ENCODE measurements at regions not wholly inside any gene's neighbourhood (a gene's known extent, or its start where the extent isn't known, plus 50 kb on each side); places are given as distances from the start of the nearest gene placed in this dataset.

- ChIA-PET POLR2A (no interaction called here), CTCF (no interaction called here), SMC1A (ENCODE audit: uncharacterized antibody, unreplicated experiment) (interaction anchor here (1.2 to 2.3 kb wide), 2 partner anchors 9 to 14 kb away, joined by 3 to 5 read pairs; no protein-coding TSS in a partner anchor), RAD21 (ENCODE audit: unreplicated experiment) (no interaction called here)
- no peaks in the 10 kb centered on the region for H3K27me3 ChIP-seq (replicated peaks in 1 of 2; ENCODE audit: control insufficient read depth in 2 of 2, insufficient read depth in 2 of 2, low read length in 1 of 2)
- no peak for DNase-seq (ENCODE audit: low read depth, low spot score)
- no peak overlapping the region for H3K4me3 ChIP-seq
- no peaks in the 10 kb centered on the region for H4K20me1 ChIP-seq (ENCODE audit: control insufficient read depth, insufficient read depth)
- H3K4me2 ChIP-seq (ENCODE audit: control insufficient read depth, insufficient read depth), result no peak overlapping the region
- in situ Hi-C loops (cut with MboI), result no loop called here
- H2AFZ ChIP-seq (ENCODE audit: control insufficient read depth, low read depth, low read length), result no peak overlapping the region
- no peaks in the 10 kb centered on the region for H3K79me2 ChIP-seq (ENCODE audit: control insufficient read depth, insufficient read depth, low read length)
- TF ChIP-seq SIX5 (IDR thresholded peaks at IDR 0.05; ENCODE audit: low read depth, low read length, severe bottlenecking), result no peak
- FAIRE-seq, result no peak
- no peak overlapping the region for H3K27ac ChIP-seq (ENCODE audit: control insufficient read depth, insufficient read depth)
- H3K9me3 ChIP-seq (replicated peaks; ENCODE audit: control insufficient read depth, insufficient read depth, low read length), result no peaks in the 10 kb centered on the region
- intact Hi-C loops (cut with micrococcal nuclease; ENCODE audit: unreplicated experiment), result no loop called here
- H3K4me1 ChIP-seq (ENCODE audit: control insufficient read depth, insufficient read depth, low read length), result no peaks in the 10 kb centered on the region
- no peaks in the 10 kb centered on the region for H3K36me3 ChIP-seq (ENCODE audit: control insufficient read depth in 2 of 2, insufficient read depth in 2 of 2, low read length in 1 of 2)
- H3K9ac ChIP-seq (ENCODE audit: control insufficient read depth, insufficient read depth, low read length), result no peak overlapping the region
- no TSS peak for BruUV-seq (replicated peaks)
- 37% methylated on average over 8 of the region's 8 CpGs for WGBS (ENCODE audit: insufficient coverage, insufficient replicate concordance, low lambda C conversion rate, missing lambda C conversion rate)
- ATAC-seq, result no peak
These were observed 160.3 kb downstream of the ANXA2 start for GRCh38 chr15:60237446-60237845.

- BruUV-seq (replicated peaks), result no TSS peak
- WGBS (ENCODE audit: insufficient coverage, insufficient replicate concordance, low lambda C conversion rate, missing lambda C conversion rate), result 0% methylated on average over 4 of the region's 4 CpGs
- H4K20me1 ChIP-seq (ENCODE audit: control insufficient read depth, insufficient read depth), result no peaks in the 10 kb centered on the region
- H3K9ac ChIP-seq (ENCODE audit: control insufficient read depth, insufficient read depth, low read length), result no peak overlapping the region
- POLR2A ChIA-PET, result no interaction called here
- SMC1A ChIA-PET (ENCODE audit: uncharacterized antibody, unreplicated experiment), result no interaction called here
- H3K9me3 ChIP-seq (replicated peaks; ENCODE audit: control insufficient read depth, insufficient read depth, low read length), result no peaks in the 10 kb centered on the region
- CTCF ChIA-PET, result no interaction called here
- in situ Hi-C loops (cut with MboI) (no loop called here), intact Hi-C loops (cut with micrococcal nuclease; ENCODE audit: unreplicated experiment) (no loop called here)
- H3K4me2 ChIP-seq (ENCODE audit: control insufficient read depth, insufficient read depth), result no peak overlapping the region
- no peaks in the 10 kb centered on the region for H3K4me1 ChIP-seq (ENCODE audit: control insufficient read depth, insufficient read depth, low read length)
- no peak overlapping the region for H2AFZ ChIP-seq (ENCODE audit: control insufficient read depth, low read depth, low read length)
- FAIRE-seq (no peak), ATAC-seq (no peak), DNase-seq (ENCODE audit: low read depth, low spot score) (no peak)
- H3K79me2 ChIP-seq (ENCODE audit: control insufficient read depth, insufficient read depth, low read length), result no peaks in the 10 kb centered on the region
- TF ChIP-seq RCOR1 (conservative IDR thresholded peaks at IDR 0.05; ENCODE audit: low read depth, low read length) (no peak), PKNOX1 (IDR thresholded peaks at IDR 0.05) (no peak), YY1 (IDR thresholded peaks at IDR 0.05; ENCODE audit: low read depth, low read length) (no peak), CHD1 (IDR thresholded peaks at IDR 0.05; ENCODE audit: low read depth, low read length) (no peak), FOS (IDR thresholded peaks at IDR 0.05; ENCODE audit: borderline replicate concordance, extremely low read depth, insufficient read length) (no peak), IRF5 (IDR thresholded peaks at IDR 0.05; ENCODE audit: borderline replicate concordance) (no peak), MYC (IDR thresholded peaks at IDR 0.05; ENCODE audit: insufficient read depth, insufficient read length, insufficient replicate concordance, low read length, severe bottlenecking) (no peak), NR2F1 (conservative IDR thresholded peaks at IDR 0.05) (no peak), MTA3 (IDR thresholded peaks at IDR 0.05; ENCODE audit: borderline replicate concordance, low read length) (no peak), MYB (IDR thresholded peaks at IDR 0.05; ENCODE audit: borderline replicate concordance, low read depth, low read length) (no peak), ZBTB4 (CRISPR knock-in tag; IDR thresholded peaks at IDR 0.05) (no peak)
- H3K4me3 ChIP-seq, result no peak overlapping the region
- H3K27ac ChIP-seq (ENCODE audit: control insufficient read depth, insufficient read depth), result no peak overlapping the region
- H3K27me3 ChIP-seq (replicated peaks in 1 of 2; ENCODE audit: control insufficient read depth in 2 of 2, insufficient read depth in 2 of 2, low read length in 1 of 2), result no peaks in the 10 kb centered on the region
- RAD21 ChIA-PET (ENCODE audit: unreplicated experiment), result no interaction called here
- no peaks in the 10 kb centered on the region for H3K36me3 ChIP-seq (ENCODE audit: control insufficient read depth in 2 of 2, insufficient read depth in 2 of 2, low read length in 1 of 2)
These were observed 154.0 kb downstream of the ANXA2 start for GRCh38 chr15:60243769-60244168.

Data from GM12878 (cell line).